Spinal cord (tissue), 9 donors: ENCODE measurements at regions not wholly inside any gene's neighbourhood (a gene's known extent, or its start where the extent isn't known, plus 50 kb on each side); places are given as distances from the start of the nearest gene placed in this dataset.

ENCODE experiments used
- DNase-seq, 6 donors: peaks; one replicate each; pipeline versions ENCODE4 v3.0.0 to v3.0.0-alpha.2; 2013 to 2015; ENCODE audit warnings: low spot score in 6 of 6, low read depth in 4 of 6
- H3K27ac ChIP-seq: one replicate; pipeline ENCODE4 v1.5.1; 2013; ENCODE audit warnings: low read depth, low read length, control low read depth
- H3K27me3 ChIP-seq: one replicate; pipeline ENCODE4 v1.6.1; 2013; ENCODE audit warnings: low read length; ENCODE audit not compliant: control insufficient read depth, insufficient read depth
- H3K36me3 ChIP-seq: one replicate; pipeline ENCODE4 v1.6.1; 2013; ENCODE audit warnings: low read length; ENCODE audit not compliant: control insufficient read depth, insufficient read depth
- H3K4me1 ChIP-seq: one replicate; pipeline ENCODE4 v1.6.1; 2013; ENCODE audit warnings: low read length; ENCODE audit not compliant: control insufficient read depth, insufficient read depth
- H3K4me3 ChIP-seq: one replicate; pipeline ENCODE4 v1.5.1; 2013; ENCODE audit warnings: low read depth, low read length, control low read depth
- H3K9me3 ChIP-seq: one replicate; pipeline ENCODE4 v1.6.1; 2013; ENCODE audit warnings: low read length; ENCODE audit not compliant: control insufficient read depth, insufficient read depth
- WGBS: methylation state at CpG from one replicate; pipeline ENCODE4 v1.1.5; 2013; ENCODE audit warnings: missing lambda C conversion rate; ENCODE audit not compliant: insufficient coverage; 5-methylcytosine and 5-hydroxymethylcytosine counted together
- donor health status: healthy.

DNA sequence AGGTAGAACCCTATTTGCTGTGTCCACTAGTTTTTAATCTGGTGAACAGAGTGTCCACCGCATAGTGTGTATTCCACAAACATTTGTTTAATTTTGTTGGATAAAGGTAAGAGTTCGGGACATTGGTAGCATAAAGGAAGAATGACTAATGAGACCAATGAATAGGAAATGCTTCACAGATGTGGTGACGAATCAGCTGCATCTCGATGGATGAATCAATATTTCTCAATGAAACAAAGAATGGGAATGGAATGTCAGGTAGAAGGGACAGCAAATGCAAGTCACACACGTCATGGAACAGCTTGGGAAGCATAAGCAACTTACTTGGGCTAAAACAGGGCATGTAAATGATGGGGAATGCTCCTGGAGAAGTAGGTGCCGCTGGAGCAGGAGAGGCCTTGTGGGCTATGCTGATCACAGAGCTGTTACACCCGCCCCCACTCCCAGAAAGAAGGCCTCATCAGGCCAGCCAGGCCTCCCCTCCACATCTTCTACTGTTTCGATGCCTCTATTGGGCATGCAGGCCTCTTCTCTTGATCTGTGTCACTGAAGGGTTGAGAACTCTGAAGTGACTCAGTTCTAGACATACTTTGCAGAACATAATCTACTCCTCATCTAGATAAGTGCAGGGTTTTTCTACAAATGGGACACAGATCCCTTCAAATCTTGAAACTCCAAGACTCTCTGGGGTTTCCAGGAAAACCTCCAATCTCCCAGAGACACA, 120.0 kb upstream of the GADL1 start:
- 92% methylated on average over 5 of the region's 8 CpGs for WGBS
- Histone ChIP-seq H3K9me3 (peaks cover 2% of the 10 kb centered on the region), H3K27ac (no peak overlapping the region), H3K36me3 (no peaks in the 10 kb centered on the region), H3K4me1 (no peaks in the 10 kb centered on the region), H3K27me3 (no peaks in the 10 kb centered on the region), H3K4me3 (no peak overlapping the region)
- DNase-seq = no peak

DNA sequence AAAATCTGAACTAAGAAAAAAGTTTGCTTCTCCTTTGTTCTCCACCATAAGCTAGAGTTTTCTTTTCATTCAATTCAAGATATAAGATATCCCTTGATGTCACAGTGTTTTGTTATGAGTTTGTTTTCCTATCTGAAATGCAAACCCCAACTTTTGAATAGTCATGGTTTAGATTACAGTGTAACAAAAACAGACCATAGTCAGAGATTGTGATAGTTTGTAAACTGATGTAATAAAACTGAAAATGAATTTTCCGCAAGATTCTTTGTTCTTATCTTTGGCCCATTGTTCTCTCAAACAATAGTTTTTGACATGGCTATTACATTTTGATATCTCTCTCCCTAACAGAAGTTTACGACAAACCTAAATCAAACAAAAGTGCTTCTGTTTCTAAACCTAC, 121.7 kb upstream of the GADL1 start:
- no peak overlapping the region for H3K4me3 ChIP-seq
- no peak overlapping the region for H3K27ac ChIP-seq
- DNase-seq = no peak
- no peaks in the 10 kb centered on the region for H3K36me3 ChIP-seq
- H3K4me1 ChIP-seq = no peaks in the 10 kb centered on the region
- H3K27me3 ChIP-seq = no peaks in the 10 kb centered on the region
- WGBS = no CpG with 5 or more reads among the region's 2 CpGs
- H3K9me3 ChIP-seq = peaks cover 2% of the 10 kb centered on the region

DNA sequence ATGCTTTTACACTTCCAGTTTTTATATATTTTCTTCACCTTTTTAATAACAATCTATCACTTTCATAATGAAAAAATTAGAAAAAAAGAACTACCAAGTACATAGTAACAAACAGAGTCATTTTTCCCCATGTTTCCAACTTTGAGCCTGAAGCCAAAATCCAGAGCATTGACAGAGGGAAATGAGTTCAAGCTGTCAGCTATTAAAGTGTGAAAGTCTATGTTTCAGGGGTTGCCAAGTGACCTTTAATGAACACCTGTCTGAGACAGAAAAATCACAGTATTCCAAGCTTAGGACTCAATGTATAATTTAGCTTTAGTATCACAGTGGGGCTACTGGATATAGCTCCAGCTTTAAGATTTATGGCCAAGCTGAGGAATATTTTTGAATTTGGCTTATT, 128.3 kb upstream of the GADL1 start:
- H3K27me3 ChIP-seq = no peaks in the 10 kb centered on the region
- no peak overlapping the region for H3K4me3 ChIP-seq
- no peak overlapping the region for H3K27ac ChIP-seq
- no peaks in the 10 kb centered on the region for H3K36me3 ChIP-seq
- no peaks in the 10 kb centered on the region for H3K4me1 ChIP-seq
- peak in 1 of 6 donors; percentile 22 for DNase-seq
- peaks cover under 1% of the 10 kb centered on the region for H3K9me3 ChIP-seq

DNA sequence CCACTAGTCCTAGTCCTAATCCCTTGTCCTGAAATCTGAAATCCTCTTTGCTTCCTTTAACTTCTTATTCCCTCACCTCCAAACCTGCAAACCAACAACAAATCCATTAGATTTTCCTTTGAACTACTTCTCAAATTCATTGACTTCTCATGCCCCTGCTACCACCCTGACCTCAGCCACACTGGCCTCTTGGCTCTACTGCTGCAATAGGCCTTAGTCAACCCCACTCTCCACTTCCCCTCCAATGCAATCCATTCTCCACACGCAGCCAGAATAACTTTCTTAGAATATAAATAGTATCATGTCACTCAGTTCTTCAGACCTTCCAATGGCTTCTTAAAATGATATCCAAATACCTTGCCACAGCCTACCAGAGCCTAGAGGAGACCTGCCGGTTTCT, 131.1 kb upstream of the GADL1 start:
- Histone ChIP-seq H3K4me1 (no peaks in the 10 kb centered on the region), H3K36me3 (no peaks in the 10 kb centered on the region), H3K4me3 (no peak overlapping the region), H3K27ac (no peak overlapping the region), H3K9me3 (peaks cover 2% of the 10 kb centered on the region), H3K27me3 (no peaks in the 10 kb centered on the region)
- 97% methylated on average over 2 of the region's 2 CpGs for WGBS
- no peak for DNase-seq

DNA sequence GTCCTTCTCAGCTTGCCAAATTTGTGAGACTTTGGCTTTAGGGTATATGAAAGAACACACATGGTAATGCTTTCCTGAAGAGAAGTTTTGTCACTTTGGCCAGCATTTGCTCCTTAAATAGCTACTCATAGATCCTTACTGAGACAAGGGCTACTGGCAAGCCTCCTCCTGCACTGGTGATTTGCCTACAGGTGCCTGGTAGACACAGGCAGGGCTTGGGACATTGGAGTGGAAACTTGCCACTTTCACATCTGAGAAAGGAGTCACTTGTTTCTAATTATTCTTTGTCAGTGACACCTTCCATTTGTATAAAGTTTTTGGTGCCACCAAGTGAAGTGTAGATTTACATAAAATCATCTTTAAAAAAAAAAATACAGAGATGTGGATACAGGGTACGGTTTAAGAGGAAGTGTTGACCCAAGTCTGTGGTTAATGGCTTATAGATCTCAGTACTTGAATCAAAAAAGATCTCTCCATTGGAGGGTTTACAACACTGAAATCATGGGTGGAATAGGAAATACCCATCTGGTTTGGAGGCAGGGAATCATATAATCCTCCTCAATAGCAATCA, 132.8 kb upstream of the GADL1 start:
- Histone ChIP-seq H3K27ac (no peak overlapping the region), H3K36me3 (no peaks in the 10 kb centered on the region), H3K27me3 (no peaks in the 10 kb centered on the region), H3K4me1 (no peaks in the 10 kb centered on the region), H3K4me3 (no peak overlapping the region), H3K9me3 (peaks cover 2% of the 10 kb centered on the region)
- no peak for DNase-seq
- no CpG with 5 or more reads among the region's 1 CpG for WGBS

DNA sequence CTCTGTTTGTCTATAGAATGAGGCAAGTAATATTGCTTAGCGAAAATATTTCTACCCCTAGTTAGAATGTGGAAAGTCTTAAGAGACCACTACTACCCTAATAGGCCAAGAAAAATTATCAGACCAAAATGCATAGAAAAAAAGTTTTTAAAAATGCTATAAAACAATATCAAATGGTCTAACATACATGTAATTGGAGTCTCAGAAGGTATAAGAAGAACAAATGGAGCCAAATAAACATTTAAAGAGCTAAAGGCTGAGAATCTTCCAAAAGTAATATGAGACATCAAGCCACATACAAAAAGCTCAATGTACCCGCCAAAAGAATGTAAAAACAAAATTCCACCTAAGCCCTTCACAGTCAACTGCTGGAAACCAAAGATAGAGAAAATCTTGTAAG, 133.5 kb upstream of the GADL1 start:
- Histone ChIP-seq H3K9me3 (peaks cover 2% of the 10 kb centered on the region), H3K27me3 (no peaks in the 10 kb centered on the region), H3K27ac (no peak overlapping the region), H3K36me3 (no peaks in the 10 kb centered on the region), H3K4me3 (no peak overlapping the region), H3K4me1 (no peaks in the 10 kb centered on the region)
- no CpG with 5 or more reads among the region's 2 CpGs for WGBS
- no peak for DNase-seq

DNA sequence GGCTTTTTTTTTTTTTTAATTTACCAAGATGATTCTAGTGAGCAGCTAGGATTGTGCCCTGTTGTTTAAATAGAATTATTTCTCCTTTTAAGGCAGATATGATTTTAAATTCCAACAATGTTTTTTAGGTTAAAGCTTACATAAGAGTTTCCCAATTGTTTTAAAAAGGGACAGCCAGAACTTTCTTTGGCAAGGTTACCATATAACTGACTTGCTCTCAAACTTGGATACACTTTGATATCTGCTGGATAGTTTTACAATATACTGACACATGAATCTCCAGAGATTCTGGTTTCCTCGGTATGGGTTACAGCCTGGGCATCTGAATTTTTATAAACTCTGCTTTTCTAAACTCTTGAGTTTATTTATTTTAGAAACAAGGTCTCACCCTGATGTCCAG, 134.3 kb upstream of the GADL1 start:
- DNase-seq = no peak
- H3K9me3 ChIP-seq = peaks cover 2% of the 10 kb centered on the region
- H3K36me3 ChIP-seq = no peaks in the 10 kb centered on the region
- H3K27ac ChIP-seq = no peak overlapping the region
- no peak overlapping the region for H3K4me3 ChIP-seq
- WGBS = no CpG with 5 or more reads among the region's 1 CpG
- no peaks in the 10 kb centered on the region for H3K27me3 ChIP-seq
- H3K4me1 ChIP-seq = no peaks in the 10 kb centered on the region

DNA sequence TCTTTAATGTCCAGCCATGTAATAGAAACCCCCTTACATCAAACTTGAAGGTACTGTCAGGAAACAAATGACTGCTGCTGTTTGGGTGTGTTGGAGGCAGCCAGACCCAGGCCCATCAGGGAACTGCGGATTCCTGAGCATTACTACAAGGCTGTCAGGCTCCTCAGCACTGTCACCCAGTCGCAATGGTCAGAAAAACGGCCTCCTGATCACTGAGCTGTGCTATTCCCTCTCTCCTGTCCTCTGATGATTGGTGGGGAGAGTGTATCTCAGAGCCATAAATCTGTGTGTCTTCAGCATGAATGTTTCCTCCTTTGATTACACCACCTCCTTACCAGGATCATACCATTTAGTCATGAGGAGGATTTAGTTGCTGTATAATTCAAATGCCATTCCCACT, 135.2 kb upstream of the GADL1 start:
- H3K4me3 ChIP-seq = no peak overlapping the region
- H3K9me3 ChIP-seq = peaks cover 2% of the 10 kb centered on the region
- no peaks in the 10 kb centered on the region for H3K36me3 ChIP-seq
- no peaks in the 10 kb centered on the region for H3K4me1 ChIP-seq
- no peak overlapping the region for H3K27ac ChIP-seq
- 75% methylated on average over 1 of the region's 3 CpGs for WGBS
- DNase-seq = peak in 1 of 6 donors; percentile 18
- no peaks in the 10 kb centered on the region for H3K27me3 ChIP-seq

DNA sequence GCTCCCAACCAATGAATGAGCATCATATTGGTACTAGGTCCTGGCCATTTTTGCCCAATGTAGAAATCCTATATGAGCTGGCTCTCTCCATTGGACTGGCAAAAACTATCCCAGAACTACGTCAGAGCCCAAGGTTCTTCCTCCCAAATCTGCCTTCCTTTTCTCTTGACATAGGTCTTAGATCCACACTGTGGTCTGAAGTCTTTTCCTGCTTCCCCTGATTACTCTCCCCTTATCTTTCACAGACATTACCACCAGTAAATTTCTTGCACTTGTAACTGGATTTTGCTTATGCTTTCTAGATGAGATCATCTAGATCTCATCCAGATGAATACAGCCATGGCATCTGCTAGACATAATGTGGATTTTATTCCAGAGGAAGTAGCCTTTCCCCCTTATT, 141.2 kb upstream of the GADL1 start:
- Histone ChIP-seq H3K4me1 (no peaks in the 10 kb centered on the region), H3K27ac (no peak overlapping the region), H3K4me3 (no peak overlapping the region), H3K27me3 (no peaks in the 10 kb centered on the region), H3K36me3 (no peaks in the 10 kb centered on the region), H3K9me3 (no peaks in the 10 kb centered on the region)
- no peak for DNase-seq
- 100% methylated on average over 1 of the region's 1 CpG for WGBS

DNA sequence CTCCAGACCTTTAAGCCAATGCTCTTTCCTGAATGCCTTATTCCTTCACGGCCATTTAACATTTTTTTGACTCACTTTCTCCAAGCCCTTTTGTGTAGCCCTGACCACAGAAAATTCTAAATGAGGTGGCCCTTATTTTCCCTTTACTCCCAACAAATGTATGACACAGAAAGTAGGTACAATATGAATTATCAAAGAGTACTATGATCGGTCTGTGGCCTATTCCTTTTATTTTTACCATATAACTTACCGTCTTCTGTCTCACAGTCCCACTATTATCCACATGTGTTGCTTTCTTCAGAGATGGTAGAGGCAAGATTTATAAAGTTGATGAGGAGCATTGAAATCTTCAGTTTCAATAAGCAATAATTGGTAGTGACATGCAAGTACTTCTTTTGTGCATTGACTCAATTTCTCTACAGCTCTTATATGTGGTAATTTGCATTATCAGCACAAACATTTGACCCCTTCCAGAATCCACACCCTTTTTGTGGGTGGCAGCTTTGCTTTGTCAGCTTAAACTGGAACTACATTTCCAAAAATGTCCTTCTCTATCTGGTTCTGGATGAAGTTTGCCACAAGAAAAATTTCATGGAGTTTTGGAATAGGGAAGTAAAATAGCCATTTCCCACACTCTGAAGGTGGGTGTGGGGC, 143.8 kb upstream of the GADL1 start:
- H3K4me1 ChIP-seq = no peaks in the 10 kb centered on the region
- H3K9me3 ChIP-seq = no peaks in the 10 kb centered on the region
- no peak overlapping the region for H3K27ac ChIP-seq
- H3K4me3 ChIP-seq = no peak overlapping the region
- no CpG with 5 or more reads among the region's 3 CpGs for WGBS
- DNase-seq = no peak
- H3K27me3 ChIP-seq = no peaks in the 10 kb centered on the region
- H3K36me3 ChIP-seq = no peaks in the 10 kb centered on the region
